CD4-positive, alpha-beta T cell treated with Interleukin-6 for 4 hours (primary cell): ENCODE measurements at regions not wholly inside any gene's neighbourhood (a gene's known extent, or its start where the extent isn't known, plus 50 kb on each side); places are given as distances from the start of the nearest gene placed in this dataset.
"Not testable (repeated sequence)": the region's sequence is repeated elsewhere in the genome, so short reads cannot be mapped to it uniquely, and the experiment has no call there.

Source experiments
- DNase-seq: peaks from one replicate; pipeline ENCODE4 v3.0.0-alpha.2; 2020; ENCODE audit warnings: mixed read lengths

DNA sequence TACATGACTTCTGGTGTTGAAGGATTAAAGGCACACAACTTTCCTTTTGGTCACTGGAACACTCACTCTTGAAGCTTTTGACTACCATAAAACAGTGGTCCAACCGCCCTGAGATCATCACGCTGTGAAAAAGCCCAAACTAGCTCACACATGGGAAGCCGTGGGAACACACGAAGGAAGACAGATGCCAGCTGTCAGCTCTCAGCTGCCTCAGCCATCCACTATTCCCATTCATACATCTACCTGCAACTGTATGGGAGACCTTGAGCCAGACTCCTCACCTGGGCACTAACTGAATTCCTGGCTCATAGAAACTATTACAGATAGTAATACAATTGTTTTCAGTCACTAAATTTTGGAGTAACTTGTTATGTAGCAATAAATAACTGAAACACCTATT, 246.1 kb downstream of the MSX2 start:
- DNase-seq, result no peak

DNA sequence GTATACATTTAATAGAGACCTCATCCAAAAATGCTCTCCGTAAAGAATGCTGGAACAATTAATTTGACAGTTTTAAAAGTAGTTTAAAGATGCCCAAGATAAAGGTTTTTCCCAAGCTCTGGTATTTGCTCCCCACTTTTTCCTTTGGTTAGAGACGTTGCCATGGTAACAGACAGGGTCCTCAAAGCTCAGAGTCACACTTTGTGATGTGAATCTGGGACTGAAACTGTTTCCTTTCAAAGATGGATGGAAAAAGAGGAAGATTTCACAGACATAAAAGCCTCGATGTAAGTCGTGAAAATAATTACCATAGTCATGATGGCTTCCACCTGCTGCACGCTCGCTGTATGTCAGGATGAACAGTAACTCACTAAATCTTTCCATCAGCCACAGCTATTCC, 229.5 kb downstream of the MSX2 start:
- DNase-seq, result no peak

DNA sequence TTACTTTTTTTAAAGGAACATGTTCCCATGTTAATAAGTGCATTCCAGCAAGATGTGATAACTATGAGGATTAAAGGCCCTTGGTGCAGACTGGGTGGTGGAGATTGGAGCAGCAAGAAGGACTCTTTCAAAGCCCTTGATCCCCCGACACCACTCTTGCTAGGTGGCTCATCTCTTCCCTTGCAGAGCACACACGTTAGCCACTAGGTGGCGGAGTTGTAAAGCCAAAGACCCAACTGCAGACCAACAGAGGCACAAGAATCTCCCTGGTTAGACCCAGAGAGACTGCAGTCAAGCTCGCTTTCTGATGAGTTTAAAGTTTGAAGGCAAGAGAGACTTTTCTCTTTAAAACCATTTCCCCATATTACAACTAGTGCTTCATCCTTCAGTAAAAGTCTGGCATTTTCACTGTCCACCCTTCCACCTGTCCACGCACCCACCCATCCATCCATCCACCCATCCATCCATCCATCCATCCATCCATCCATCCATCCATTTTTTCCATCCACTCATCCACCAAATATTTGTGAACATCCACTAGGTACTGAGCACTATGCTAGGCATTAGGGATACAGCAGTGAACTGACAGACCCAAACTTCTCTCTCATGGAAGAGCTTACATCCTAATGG, 226.9 kb downstream of the MSX2 start:
- peak; percentile 54 for DNase-seq

DNA sequence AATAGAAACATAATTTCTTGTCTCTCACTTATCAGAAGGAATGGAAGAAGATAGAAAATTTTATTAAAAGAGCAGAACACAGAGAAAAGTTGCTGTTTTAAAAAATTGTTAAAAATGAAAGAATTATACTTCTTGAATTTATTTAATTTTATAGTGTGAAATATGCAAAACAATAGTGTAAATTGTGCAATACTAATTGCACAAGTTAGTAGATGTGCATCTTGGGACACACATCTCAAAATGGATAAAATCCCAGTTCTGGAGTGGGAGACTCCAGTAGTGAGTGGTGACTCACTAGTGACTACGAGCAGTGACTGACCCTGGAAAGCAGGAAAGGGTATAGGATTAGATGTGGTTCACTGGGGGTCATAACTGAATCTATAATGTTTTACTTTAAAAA, 223.2 kb downstream of the MSX2 start:
- no peak for DNase-seq

DNA sequence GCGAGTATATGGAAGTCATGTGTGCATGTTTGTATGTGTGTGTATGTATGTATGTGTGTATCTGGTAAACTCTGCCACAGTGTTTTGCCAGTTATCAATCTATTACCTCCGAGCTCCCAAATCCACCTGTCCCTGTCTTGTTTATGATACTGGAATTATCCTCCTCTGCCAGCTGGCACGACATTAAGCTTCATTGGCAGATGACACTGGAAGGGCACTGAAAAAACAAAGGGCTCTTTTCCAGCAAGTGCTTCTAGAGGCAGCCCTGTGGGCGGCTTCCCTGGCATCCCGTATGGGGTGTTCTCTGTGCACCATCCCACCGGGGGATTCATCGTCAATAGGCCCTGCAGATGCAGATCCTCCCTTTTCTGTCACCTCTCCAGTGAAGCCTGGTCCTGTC, 221.5 kb downstream of the MSX2 start:
- DNase-seq, result no peak

DNA sequence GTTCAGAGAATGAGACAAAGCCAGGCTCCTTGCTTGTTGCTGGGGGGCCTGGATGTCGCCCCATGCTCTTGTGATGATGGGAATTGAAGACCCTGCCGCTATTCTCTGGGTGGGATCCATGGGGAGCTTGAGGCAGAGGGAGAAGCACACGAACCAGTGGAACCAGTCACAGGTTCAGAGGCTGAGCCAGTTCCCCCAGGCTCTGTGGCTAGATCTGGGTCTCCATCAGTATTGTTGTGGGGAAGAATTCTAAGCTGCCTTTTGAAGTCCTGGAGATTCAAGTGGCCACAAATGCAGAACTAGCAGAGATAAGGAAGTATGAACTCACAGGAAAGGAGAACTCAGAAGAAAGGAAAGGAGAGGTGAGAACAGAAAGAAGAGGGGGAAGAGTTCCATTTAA, 219.4 kb downstream of the MSX2 start:
- DNase-seq, result no peak

DNA sequence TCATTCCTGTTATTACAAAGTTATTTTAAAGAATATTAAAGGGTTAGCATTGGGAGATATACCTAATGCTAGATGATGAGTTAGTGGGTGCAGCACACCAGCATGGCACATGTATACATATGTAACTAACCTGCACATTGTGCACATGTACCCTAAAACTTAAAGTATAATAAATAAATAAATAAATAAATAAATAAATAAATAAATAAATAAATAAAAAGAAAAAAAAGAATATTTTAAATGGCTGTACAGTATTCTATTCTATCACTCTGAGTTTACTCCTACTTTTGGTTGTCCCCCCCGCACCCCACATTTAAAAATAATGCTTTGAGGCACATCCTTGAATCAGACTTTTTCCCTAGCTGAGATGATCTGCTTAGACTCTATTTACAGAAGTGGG, 218.6 kb downstream of the MSX2 start:
- not testable (repeated sequence) for DNase-seq

DNA sequence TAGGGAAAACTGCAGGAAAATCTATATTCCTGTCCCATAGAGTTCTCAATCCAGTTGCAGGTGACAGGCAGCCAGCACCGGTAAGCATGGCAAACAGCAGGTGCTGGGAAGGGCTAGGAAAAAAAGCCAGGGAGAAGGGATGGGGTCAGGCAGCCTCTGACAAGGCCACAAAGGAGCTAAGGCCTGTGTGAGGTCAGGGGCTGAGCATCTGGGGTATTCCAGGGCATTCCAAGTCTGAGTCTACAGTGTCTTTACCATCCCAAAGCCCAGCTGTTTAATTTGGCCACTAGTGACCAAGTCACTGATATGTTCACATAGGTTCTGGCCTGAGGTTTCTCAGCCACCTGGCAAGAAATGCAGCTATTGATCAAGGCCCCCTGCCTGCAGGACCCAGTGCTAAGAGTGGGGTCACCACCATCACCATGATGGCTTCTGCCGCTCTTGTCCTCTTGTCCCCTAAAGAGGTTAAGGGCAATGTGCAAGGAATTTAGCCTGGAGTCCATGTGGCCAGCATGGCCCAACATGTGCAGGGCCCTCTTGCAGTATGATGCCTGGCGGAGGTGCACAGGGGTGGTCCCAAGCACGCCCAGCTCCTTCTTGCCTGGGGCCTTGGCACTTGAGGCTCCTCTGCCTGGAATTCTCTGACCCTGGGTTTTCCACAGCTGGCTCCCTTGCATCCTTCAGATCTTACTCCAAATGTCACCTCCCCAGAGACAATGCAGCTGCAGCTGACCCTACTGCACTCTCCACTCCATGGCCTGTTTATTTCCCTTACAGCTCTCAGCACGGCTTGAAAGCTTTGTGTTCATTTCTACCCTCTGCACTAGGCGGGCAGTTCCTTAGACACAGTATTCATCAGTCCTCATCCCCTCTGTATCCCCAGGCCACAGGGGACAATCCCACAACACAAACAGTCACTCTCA, 213.1 kb downstream of the MSX2 start:
- no peak for DNase-seq

DNA sequence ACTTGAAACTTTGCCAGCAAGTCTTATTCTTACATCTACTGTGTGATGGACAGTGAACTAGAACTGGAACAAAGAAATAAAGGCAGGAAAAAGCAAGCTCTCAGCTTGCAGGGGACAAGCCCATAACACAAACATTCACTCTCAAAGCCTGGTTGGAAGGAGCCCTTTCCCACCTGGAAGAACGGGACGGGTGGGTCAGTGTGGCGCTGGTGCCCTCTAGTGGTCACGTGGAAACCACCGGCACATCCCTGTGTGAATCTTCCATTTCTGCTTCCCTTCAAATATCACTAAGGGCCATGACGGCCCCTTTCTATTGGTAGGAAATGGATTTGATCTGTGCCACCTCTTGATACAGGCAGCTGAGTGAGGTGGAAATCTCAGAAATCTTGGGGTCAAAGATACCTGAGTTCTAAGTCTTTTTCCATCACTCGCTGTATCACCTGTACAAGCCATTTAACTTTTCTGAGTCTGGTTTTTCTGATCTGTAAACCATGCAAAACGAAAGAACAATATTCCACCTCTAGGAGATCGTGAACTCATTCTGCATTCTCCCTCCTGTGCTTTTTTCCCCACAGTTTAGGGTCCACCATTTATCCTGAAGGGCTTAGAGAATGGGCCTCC, 211.6 kb downstream of the MSX2 start:
- peak; percentile 42 for DNase-seq

DNA sequence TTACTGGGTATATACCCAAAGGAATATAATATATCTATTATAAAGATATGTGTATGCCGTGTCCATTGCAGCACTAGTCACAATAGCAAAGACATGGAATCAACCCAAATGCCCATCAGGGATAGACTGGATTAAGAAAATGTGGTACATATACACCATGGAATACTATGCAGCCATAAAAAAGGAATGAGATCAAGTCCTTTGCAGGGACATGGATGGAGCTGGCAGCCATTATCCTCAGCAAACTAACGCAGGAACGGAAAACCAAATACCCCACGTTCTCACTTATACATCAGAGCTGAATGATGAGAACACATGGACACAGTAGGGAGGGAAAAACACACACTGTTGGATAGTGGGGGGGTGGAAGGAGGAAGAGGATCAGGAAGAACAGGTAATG, 206.7 kb downstream of the MSX2 start:
- DNase-seq, result not testable (repeated sequence)

DNA sequence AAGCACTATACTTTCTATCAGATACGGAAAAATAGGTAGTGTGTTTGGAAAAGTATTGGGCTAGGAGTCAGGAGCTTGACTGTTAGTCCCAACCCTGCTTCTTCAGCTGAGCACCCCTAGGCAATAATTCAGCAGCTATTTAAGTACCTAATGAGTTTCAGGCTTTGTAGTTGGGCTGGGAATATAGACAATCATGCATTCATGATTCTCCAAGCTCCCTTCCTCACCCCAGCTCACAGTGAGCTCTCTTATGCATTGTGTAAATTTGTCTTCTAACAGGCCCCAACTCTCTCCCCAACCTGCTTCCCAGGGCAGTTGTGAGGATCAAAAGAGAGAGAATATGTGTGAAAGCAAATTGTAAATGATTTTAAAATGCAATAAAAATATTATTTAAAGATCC, 201.2 kb downstream of the MSX2 start:
- no peak for DNase-seq

DNA sequence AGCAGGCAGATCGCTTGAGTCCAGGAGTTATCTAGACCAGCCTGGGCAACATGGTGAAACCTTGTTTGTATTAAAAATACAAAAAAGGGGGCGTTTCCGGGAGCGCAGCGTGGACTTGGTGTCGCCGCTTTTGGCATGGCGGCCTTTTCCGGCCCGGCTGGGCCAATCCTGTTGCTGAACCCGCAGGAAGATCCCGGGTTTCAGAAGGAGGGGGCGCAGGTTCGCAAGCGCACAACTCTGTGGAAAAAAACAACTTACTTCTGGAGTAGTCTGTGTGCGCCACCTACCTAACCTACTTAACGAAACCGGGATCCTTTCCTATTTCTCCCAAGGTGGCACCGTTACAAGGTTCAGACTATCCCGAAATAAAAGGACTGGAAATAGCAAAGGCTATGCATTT, 198.6 kb downstream of the MSX2 start:
- DNase-seq, result no peak

DNA sequence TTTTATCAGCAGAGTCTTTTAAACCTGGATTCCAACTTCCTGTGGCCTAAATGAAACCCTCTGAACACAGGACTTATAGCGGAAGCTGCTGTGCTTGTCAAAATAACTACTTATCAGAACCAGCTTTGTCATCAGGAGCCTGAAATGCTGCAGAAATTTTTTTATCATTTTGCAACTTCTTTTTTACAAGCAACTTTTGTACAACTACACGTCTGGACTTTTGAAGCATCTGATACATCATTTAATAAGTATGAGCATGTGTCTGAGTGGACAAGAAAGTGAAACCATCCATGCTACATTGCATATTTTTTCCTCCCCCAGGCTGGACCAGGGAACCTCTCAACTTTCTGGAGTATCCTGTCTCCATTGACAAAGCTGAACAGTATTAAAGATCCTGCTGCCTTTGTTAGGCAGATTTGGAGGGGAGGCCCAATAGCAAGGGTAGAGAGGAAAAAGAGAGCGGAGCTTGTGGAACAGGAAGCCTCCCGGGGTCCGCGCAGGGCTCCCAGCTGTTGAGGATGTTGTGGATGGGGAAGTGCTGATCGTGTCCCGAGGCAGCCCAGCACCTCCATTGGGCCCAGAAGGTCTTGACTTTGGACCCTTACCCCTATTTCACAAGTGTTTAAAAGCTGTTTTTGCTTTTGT, 196.6 kb downstream of the MSX2 start:
- DNase-seq, result no peak

DNA sequence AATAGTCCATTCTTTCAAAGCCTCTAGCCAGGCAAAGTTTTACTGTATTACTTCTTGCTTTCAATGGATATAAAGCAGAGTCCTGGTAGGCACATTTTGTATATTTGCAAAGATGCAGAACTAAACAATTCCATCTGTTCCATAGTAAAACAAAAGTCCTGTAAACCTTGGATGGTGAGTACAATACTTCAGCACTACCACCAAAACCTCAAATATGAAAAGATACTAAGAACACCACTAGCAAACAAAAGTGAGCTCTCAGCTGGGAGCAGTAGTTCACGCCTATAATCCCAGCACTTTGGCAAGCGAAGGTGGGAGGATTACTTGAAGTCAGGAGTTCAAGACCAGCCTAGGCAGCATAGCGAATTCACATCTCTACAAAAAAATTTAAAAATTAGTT, 195.0 kb downstream of the MSX2 start:
- DNase-seq, result no peak

DNA sequence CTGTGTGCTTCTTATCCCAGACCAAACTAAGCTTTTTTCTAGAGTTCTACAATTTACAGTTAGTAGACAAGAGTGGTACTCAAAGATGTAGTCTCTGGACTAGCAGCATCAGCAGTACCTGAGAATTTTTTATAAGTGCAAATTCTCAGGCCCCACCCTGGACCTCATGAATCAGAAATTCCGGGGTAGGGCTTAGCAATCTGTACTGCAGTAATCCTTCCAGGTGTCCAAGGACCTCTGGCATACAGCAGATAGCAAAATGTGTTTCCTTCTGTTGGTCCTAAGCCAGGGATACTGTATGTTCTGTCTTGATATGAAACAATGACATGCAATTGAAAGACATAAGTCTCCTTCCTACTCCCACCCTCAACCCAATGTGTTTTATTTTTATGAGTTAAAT, 194.3 kb downstream of the MSX2 start:
- DNase-seq, result no peak

DNA sequence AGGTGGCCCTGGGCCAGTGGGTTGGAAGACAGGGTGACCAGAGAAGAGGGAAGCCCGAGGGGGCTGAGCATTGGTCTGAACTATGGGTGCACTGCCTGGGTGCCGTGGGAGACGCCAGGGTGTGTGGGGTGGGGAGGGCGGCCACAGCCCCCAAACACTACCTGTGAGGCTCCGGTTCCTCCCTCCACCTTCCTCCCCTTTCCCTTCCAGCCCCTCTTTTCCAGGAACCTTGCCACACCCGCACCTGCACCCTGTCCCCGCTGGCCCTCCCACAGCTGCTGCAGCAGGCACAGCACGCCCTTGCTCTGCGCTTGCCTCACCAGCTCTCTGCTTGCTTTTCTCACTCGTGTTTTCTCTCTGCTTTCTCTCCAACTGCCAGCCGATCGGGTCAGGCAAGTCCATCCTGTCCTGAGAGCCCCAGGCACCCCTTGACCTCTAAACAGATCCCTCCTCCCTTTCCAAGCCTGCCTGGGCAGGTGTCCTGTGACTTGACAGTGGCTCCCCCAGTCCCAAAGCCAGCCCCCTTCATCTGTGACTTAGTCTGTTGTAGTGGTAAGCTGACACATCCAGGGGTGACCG, 193.7 kb downstream of the MSX2 start:
- DNase-seq, result no peak

DNA sequence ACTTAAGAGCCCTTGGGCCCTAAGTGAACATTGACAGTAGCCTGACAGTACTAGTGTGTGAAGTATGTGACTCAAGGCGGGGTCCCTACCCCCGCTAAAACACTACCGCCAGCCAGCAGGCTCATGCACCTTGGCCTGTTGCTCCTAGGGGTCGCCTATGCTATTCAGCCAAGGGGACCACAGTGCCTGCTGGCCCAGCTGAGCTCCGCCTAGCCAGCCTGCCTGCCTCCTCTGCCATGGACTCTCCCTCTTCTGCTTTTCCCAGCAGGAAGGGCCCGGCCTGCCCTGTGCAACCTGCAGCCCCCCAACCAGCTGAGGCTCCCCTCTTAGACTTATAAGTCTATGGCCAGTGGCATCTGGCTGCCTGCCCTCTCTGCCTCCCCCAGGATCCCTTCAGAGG, 193.1 kb downstream of the MSX2 start:
- DNase-seq, result not testable (repeated sequence)

DNA sequence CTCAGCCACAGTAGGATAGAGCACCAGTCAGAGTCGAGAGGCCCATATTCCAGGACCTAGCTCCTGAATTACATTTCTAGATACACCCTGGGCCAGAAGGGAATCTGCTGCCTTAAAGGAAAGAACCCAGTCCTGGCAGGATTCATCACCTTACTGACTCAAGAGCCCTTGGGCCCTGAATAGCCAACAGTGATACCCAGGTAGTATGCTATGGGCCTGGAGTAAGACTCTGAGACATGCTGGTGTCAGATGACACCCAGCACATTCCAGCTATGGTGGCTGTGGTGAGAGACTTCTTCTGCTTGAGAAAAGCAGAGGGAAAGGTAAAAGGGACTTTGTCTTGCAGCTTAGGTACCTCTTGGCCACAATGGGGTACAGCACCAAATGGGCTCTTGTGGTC, 192.5 kb downstream of the MSX2 start:
- not testable (repeated sequence) for DNase-seq

DNA sequence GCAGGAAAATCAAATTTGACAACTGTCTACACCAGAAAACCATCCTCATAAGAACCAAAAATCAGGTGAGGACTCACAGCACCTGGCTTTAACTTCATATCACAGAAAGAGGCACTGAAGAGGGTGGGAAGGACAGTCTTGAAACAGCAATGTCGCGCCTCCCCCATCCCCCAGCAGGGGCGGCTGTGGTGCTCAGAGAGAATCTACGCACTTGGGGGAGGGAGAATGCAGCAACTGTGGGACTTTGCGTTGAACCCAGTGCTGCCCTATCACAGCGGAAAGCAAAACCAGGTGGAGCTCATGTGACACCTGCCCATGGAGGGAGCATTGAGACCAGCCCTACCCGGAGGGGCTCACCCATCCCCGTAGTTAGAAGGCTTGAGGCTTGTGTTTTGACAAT, 191.8 kb downstream of the MSX2 start:
- no peak for DNase-seq

DNA sequence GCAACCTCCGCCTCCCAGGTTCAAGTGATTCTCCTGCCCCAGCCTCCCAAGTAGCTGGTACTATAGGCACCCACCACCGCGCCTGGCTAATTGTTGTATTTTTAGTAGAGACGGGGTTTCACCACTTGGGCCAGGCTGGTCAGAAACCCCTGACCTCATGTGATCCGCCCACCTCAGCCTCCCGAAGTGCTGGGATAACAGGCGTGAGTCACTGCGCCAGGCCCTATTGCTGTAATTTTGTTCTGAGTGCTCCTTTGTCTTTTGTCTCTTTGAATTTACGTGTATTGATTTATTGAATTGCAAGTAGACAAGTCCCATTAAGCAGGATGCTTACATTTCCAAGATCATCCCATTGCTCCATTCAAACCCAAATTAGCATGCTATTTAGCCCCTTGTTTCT, 186.7 kb downstream of the MSX2 start:
- no peak for DNase-seq

DNA sequence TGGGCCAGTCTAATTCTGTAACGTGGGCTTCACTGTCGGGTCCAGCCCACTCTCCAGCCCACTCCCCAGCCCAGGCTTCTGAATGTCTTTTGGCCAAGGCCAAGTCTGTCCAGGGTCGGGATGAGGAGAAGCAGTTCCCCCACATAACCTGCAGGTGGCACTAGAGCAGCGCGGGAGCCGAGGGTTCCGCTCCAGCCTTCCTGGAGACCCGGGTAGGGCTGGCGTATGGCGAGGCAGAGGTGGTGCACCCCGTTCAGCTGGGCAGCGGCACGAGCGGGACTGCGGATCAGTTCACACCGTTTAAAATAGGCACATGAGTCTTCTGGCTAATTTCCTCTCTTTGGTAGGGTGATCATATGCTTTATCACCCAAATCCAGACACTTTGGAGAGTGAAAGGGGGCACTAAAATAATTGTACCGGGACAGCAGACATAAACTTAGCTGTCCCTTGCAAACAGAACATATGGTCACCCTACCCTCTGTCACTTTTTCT, 185.9 kb downstream of the MSX2 start:
- DNase-seq, result peak; percentile 35

DNA sequence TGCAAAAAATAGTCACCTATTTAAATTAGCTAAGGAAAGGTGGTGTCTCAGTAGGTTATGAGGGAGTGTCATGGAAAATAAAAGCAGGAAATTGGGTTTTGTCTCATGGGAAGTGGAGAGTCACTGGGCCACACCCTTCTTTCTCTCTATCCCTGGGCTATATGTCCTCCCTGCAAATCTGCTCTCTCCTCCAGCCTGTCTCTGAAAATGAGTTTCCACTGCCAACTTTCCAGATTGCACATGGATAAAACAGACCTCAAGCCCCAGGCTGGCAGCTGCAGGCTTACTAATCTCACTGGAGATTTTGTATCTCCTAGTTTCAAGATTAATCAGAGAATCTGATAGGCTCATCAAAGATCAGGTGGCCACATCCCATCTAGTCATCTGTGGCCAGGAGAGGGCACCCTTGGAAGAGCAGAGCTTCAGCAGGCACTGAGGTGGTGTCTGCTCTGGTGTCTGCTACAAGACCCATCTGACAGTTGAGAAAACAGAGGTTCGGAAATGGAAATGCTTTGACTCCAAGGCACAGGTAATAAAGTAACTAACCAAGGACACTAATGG, 178.9 kb downstream of the MSX2 start:
- DNase-seq, result no peak

DNA sequence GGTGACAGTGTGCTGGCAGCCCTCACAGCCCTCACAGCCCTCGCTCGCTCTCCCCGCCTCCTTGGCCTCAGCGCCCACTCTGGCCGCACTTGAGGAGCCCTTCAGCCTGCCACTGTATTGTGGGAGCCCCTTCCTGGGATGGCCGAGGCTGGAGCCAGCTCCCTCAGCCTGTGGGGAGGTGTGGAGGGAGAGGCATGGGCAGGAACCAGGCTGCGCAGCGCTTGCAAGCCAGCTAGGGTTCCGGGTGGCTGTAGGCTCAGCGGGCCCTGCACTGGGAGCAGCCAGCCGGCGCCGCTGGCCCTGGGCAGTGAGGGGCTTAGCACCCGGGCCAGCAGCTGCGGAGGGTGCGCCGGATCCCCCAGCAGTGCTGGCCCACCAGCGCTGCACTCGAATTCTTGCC, 177.0 kb downstream of the MSX2 start:
- DNase-seq, result no peak
